GM12875 (cell line): ENCODE measurements at regions not wholly inside any gene's neighbourhood (a gene's known extent, or its start where the extent isn't known, plus 50 kb on each side); places are given as distances from the start of the nearest gene placed in this dataset.

Source experiments
- H3K4me3 ChIP-seq: one replicate; pipeline ENCODE4 v1.5.1; 2011; ENCODE audit warnings: low read depth, low read length, control low read depth
- CTCF ChIP-seq: IDR thresholded peaks from 2 replicates; pipeline ENCODE4 v1.5.1; 2011; ENCODE audit warnings: low read depth, mild to moderate bottlenecking, control low read depth, inconsistent platforms, low read length, moderate library complexity, borderline replicate concordance; ENCODE audit not compliant: insufficient read depth

- TF ChIP-seq CTCF: no peak
Observed at GRCh38 chr13:82374719-82375118, 1507.6 kb downstream of the SLITRK1 start.

GRCh38 chr13:82370316-82370715 is 1512.0 kb downstream of the SLITRK1 start:
- TF ChIP-seq CTCF: no peak
- H3K4me3 ChIP-seq: no peak overlapping the region

More at GRCh38 chr13:82374719-82375118, 1507.6 kb downstream of the SLITRK1 start:
- H3K4me3 ChIP-seq: no peak overlapping the region

GRCh38 chr13:82364525-82364924 is 1517.7 kb downstream of the SLITRK1 start:
- H3K4me3 ChIP-seq: no peak overlapping the region
- no peak for TF ChIP-seq CTCF

GRCh38 chr13:82358284-82358683 is 1524.0 kb downstream of the SLITRK1 start:
- no peak for TF ChIP-seq CTCF
- no peak overlapping the region for H3K4me3 ChIP-seq

- no peak overlapping the region for H3K4me3 ChIP-seq
- no peak for TF ChIP-seq CTCF
Observed at GRCh38 chr13:82356667-82357410, 1525.4 kb downstream of the SLITRK1 start.

GRCh38 chr13:82344867-82345266 is 1537.4 kb downstream of the SLITRK1 start:
- no peak overlapping the region for H3K4me3 ChIP-seq
- TF ChIP-seq CTCF: no peak

- no peak overlapping the region for H3K4me3 ChIP-seq
- TF ChIP-seq CTCF: no peak
Observed at GRCh38 chr13:82341116-82341515, 1541.2 kb downstream of the SLITRK1 start.
